ENCODE measurements at regions not wholly inside any gene's neighbourhood (a gene's known extent, or its start where the extent isn't known, plus 50 kb on each side); places are given as distances from the start of the nearest gene placed in this dataset.

- TF ChIP-seq RFX5 (IDR thresholded peaks at IDR 0.05; ENCODE audit: low read depth, low read length) (no peak), CEBPZ (IDR thresholded peaks at IDR 0.05; ENCODE audit: low read depth, low read length) (no peak), POU2F2 (IDR thresholded peaks at IDR 0.05; ENCODE audit: borderline replicate concordance, low read depth, low read length) (no peak), IKZF1 (conservative IDR thresholded peaks at IDR 0.05) (no peak), EP300 (IDR thresholded peaks at IDR 0.05; ENCODE audit: borderline replicate concordance in 1 of 2, control insufficient read depth in 1 of 2, low read depth in 2 of 2, low read length in 2 of 2) (no peak), BCL11A (IDR thresholded peaks at IDR 0.05; ENCODE audit: low read depth, low read length) (no peak)
- TF ChIP-seq, protein P1, sequence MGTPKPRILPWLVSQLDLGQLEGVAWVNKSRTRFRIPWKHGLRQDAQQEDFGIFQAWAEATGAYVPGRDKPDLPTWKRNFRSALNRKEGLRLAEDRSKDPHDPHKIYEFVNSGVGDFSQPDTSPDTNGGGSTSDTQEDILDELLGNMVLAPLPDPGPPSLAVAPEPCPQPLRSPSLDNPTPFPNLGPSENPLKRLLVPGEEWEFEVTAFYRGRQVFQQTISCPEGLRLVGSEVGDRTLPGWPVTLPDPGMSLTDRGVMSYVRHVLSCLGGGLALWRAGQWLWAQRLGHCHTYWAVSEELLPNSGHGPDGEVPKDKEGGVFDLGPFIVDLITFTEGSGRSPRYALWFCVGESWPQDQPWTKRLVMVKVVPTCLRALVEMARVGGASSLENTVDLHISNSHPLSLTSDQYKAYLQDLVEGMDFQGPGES (IDR thresholded peaks at IDR 0.05) = no peak
Observed at GRCh38 chr20:55778796-55779195, 226.5 kb downstream of the CBLN4 start (continued).

GRCh38 chr20:55777641-55778040 lies 227.7 kb downstream of the CBLN4 start:
- in situ Hi-C loops (cut with MboI) = no loop called here
- intact Hi-C loops (cut with micrococcal nuclease; ENCODE audit: unreplicated experiment) = no loop called here
- Histone ChIP-seq H3K9ac (ENCODE audit: control insufficient read depth, insufficient read depth, low read length) (no peak overlapping the region), H3K36me3 (ENCODE audit: control insufficient read depth in 2 of 2, insufficient read depth in 2 of 2, low read length in 1 of 2) (no peaks in the 10 kb centered on the region), H3K79me2 (ENCODE audit: control insufficient read depth, insufficient read depth, low read length) (no peaks in the 10 kb centered on the region), H3K4me1 (ENCODE audit: control insufficient read depth, insufficient read depth, low read length) (no peaks in the 10 kb centered on the region), H2AFZ (ENCODE audit: control insufficient read depth, low read depth, low read length) (no peak overlapping the region), H3K9me3 (replicated peaks; ENCODE audit: control insufficient read depth, insufficient read depth, low read length) (no peaks in the 10 kb centered on the region), H3K27me3 (replicated peaks in 1 of 2; ENCODE audit: control insufficient read depth in 2 of 2, insufficient read depth in 2 of 2, low read length in 1 of 2) (no peaks in the 10 kb centered on the region), H3K4me3 (no peak overlapping the region), H3K4me2 (ENCODE audit: control insufficient read depth, insufficient read depth) (no peak overlapping the region), H4K20me1 (ENCODE audit: control insufficient read depth, insufficient read depth) (no peaks in the 10 kb centered on the region), H3K27ac (ENCODE audit: control insufficient read depth, insufficient read depth) (no peak overlapping the region)
- no peak for ATAC-seq
- ChIA-PET CTCF (no interaction called here), POLR2A (no interaction called here), SMC1A (ENCODE audit: uncharacterized antibody, unreplicated experiment) (no interaction called here), RAD21 (ENCODE audit: unreplicated experiment) (no interaction called here)
- WGBS (ENCODE audit: insufficient coverage, insufficient replicate concordance, low lambda C conversion rate, missing lambda C conversion rate) = 14% methylated on average over 2 of the region's 2 CpGs
- BruUV-seq (replicated peaks) = no TSS peak
- no peak for FAIRE-seq
- TF ChIP-seq NFYA (IDR thresholded peaks at IDR 0.05; ENCODE audit: borderline replicate concordance, low read depth, low read length) (no peak), PML (IDR thresholded peaks at IDR 0.05; ENCODE audit: low read length) (no peak), YBX1 (IDR thresholded peaks at IDR 0.05) (no peak)
- no peak for DNase-seq (ENCODE audit: low read depth, low spot score)

All from GM12878 (cell line).